NCI-H2107 treated with DMSO at 0.1 percent for 48 hours (cell line): ENCODE measurements at regions not wholly inside any gene's neighbourhood (a gene's known extent, or its start where the extent isn't known, plus 50 kb on each side); places are given as distances from the start of the nearest gene placed in this dataset.

Experiments
- DNase-seq: peaks from one replicate; lab custom pipeline; 2025; ENCODE audit not compliant: unreplicated experiment; lab: John Stamatoyannopoulos, UW

DNA sequence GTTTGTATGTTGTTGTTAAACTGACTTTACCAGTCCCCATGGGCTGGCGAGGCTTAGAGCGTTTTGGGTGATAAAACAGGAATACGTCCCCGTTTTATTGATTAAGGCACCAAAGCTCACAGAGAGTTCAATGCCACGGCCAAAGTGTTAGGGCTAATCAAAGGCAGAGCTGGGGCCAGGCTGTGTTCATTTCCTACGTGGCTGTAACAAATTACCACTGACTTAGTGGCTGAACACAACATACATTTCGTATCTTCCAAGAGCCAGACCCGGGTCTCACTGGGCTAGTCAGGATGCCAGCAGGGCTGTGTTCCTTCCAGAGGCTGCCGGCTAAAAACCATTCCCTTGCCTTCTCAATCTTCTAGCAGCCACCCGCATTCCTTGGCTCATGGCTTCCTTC lies 94.4 kb upstream of the HABP2 start:
- DNase-seq: no peak

DNA sequence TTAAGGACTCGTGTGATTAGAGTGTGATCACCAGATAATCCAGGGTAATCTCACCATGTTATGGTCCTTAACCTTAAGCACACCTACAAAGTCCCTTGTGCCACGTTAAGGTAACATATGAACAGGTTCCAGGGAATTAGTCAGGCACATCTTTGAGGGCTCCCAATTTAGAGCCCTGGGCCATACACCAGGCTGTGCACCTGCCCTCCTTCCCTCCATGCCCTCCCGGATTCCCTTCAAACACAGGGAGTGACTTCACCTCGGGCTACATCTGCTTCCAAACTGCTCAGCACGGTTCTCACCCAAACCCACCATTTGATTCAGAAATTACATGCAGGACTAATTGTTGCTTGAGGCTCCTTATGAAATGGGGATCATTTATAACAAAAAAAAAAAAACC lies 93.9 kb upstream of the HABP2 start:
- no peak for DNase-seq

GRCh38 chr10:113459626-113460280 lies 93.1 kb upstream of the HABP2 start:
- peak; percentile 53 for DNase-seq

- DNase-seq: no peak
Observed at GRCh38 chr10:113463083-113463482, 89.8 kb upstream of the HABP2 start.

GRCh38 chr10:113463777-113464176 lies 89.1 kb upstream of the HABP2 start:
- DNase-seq: no peak

DNA sequence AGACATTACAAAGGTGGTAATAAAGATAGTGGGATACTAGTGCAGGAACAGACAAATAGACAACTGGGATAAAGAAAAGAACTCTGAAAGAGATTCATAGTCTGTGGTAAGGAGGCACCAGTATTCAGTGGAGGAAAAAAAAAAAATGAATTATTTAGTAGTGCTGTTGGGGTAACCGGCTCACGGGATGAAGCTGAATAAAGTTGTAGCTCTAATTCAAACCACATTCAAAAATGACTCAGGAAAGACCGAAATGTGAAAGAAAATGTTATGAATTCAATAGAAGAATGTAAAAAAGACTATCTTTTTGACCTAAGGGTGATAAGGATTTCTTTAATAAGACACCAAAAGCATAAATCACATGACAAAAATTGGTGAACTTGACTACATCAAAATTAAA lies 83.1 kb upstream of the HABP2 start:
- no peak for DNase-seq

GRCh38 chr10:113470372-113471240 lies 82.2 kb upstream of the HABP2 start:
- no peak for DNase-seq

DNA sequence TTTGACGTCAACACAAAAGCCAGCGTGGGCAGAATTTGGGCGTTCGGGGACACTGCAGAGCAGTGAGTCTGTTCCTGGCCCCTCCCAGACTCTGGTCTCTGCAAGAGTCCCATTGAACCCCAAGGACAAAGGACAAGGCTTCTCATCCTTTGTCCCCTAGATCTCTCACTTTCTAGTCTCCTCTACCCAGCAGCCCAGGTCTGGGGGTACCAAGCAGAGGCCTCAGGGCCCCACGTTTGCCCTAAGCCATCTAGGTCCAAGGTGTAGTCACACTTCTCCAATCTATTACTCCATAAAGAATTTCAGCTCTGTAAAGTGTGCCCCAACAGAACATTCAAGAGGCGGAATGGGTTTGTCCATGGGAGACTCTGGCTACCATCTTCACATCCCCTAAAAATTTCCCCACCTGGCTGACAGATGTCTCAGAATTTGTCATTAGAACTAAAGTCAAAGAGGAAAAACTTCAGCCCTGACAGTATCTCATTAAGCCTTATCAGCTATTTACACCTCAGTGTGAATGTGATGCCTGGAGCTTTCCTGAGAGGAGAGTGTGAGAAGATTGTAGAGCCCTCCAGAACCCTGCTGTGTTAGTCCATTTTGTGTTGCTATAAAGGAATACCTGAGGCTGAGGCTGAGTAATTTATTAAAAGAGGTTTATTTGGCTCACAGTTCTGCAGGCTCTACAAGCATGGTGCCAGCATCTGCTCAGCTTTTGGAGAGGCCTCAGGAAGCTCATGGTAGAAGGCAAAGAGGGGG lies 81.4 kb upstream of the HABP2 start:
- DNase-seq: no peak

DNA sequence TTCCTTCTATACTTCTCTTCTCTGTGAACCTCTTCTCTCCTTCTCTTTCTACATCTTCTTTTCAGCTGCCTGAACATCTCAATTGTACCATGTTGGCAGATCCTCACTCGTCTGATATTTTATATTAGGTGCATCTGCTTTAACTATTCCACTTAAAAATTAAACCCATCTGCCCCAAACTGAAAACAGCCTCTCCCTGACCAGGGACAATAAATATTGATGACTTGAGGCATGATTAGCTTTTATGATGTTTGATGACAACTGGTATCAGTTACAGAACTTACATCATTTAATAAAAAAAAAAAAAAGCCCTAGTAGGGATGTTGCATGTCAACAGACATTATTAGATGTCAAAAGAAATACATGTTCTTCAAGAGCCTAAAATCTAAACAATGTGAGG lies 79.8 kb upstream of the HABP2 start:
- no peak for DNase-seq

- DNase-seq: no peak
Observed at GRCh38 chr10:113473851-113474250, 79.0 kb upstream of the HABP2 start.

- DNase-seq: no peak
Observed at GRCh38 chr10:113474752-113475151, 78.1 kb upstream of the HABP2 start.

DNA sequence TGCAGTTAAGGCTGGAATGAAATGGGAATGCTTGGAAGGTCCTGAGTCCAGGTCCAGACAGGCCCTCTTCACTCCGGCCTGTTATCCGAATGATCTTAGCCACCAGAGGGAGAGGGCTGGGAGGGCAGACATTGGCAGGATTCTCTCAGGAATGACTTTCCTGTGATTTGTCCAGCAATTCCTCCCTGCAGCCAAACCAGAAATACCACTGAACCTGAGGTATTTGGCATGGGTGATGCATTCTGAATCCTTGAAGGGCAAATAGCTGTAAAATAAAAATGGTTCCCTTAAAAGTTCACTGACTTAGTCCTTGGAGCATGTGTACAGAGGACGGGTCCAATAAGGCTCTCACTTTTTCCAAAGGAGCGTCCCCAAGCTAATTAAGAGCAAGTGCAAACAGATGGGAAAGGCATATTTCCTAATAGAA lies 77.5 kb upstream of the HABP2 start:
- no peak for DNase-seq

GRCh38 chr10:113476191-113476590 lies 76.7 kb upstream of the HABP2 start:
- DNase-seq: no peak

DNA sequence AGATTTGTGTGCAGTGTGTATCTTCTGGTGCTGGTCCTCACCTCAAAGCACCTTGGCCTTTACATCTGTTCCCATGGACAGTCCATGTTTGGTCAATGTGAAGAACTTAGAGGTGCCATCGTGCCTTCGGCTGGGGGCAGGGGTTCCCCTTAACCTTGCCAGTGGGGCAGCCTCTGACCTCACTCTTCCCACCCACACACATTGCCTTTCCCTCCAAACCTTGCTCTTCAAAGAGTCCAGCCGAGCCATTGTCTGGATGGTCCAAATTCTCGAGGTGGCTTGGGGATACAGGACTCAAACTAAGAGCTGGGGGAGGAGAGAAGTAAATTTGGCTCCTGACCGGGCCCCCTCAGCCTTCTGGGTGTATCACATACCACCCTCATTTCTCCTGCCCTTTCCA lies 76.2 kb upstream of the HABP2 start:
- no peak for DNase-seq

GRCh38 chr10:113477451-113477850 lies 75.4 kb upstream of the HABP2 start:
- DNase-seq: no peak

DNA sequence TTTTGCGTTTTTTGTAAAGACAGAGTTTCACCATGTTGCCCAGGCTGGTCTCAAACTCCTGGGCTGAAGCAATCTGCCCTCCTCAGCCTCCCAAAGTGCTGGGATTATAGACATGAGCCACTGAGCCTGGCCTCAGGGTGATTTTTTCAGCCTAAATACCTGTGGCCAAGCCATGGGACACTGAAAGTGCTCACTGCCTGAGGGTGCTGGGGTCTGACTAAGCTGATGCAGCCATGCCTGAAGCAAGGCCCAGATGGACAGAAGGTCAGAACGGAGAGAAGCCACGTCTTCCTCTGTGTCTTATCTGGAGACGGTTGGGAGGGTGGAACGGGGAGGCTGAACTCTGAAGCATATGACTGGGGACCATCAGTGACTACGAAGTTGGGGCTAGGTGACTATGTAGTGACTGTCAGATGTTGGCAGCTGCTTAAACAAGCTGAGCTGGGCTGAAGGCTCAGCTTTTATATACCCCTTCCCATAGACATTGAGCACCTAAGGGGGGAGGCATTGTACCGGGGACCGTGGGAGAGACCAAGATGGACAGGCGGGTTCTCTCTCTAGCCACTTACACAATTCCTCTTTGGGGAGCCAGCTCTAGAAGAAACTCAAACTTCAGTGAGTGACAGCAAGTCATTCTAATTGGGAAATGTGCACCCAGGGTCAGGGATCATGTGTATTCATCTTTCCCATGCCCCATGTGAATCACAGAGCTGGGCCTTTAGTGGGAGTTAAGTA lies 73.3 kb upstream of the HABP2 start:
- DNase-seq: no peak

DNA sequence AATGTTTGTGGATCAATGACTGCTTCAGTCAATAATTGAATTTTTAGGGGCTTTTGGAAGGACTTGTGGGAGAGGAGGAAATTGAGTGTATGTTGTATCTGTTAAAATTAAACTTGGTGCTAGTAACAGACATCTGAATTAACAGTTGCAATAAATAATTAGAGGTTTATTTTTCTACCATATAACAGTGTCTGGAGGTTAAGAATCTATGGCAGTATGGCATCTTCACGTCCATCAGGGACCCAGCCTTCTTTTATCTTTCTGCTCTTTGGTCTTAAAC lies 72.8 kb upstream of the HABP2 start:
- DNase-seq: no peak

GRCh38 chr10:113480851-113481502 lies 71.9 kb upstream of the HABP2 start:
- DNase-seq: peak; percentile 37

DNA sequence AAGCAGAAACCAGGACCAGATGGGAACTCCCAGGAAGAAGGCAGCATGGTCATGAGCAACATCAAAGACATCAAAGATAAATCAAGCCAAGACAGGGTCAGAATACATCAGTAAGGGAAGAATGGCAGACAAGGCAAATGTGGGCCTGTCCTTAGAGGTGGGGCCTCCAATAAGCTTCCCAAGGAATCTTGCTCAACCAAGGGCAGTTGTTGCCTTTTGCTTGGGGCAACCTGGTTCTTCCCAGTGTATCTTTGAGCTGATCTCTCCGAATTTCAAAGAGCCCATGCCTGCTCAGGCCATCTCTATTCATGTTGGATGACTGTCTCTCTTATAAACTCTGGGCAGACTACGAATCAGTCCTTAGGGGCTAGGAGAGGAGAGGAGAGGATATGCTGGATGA lies 68.4 kb upstream of the HABP2 start:
- DNase-seq: no peak

GRCh38 chr10:113485736-113486135 lies 67.1 kb upstream of the HABP2 start:
- DNase-seq: no peak

DNA sequence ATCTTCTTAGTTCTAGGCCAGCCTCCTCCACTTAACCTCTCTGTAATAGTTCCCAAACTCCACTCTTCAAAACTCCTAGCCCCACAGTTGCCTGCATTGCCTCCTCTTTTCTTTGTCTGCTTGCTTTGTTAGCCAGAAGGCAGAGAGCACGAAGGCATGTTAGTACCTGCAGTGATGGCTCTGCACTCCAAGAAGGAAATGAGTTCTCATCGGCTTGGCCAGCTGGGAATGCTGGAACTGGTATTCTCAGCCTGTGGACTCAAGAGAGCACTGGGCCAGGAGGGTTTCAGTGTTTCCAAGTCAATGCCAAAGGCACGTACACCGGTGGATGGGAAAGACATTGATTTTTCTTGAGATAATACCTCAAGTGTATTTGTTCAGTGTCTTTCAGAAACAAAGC lies 66.3 kb upstream of the HABP2 start:
- no peak for DNase-seq
